Heart right ventricle (tissue), 16 donors: ENCODE measurements at regions not wholly inside any gene's neighbourhood (a gene's known extent, or its start where the extent isn't known, plus 50 kb on each side); places are given as distances from the start of the nearest gene placed in this dataset.

Experiments used
- ATAC-seq, 8 donors: fragments of 200-7000 bp; cut with Tn5 transposase; one replicate each; pipeline ENCODE4 v1.9.1; 2020; ENCODE audit warnings: mild to moderate bottlenecking in 8 of 8, moderate library complexity in 8 of 8, moderate number of reproducible peaks in 1 of 8
- DNase-seq, 2 donors: peaks; one replicate each; pipeline ENCODE4 v3.0.0-alpha.2; 2020
- H3K27ac ChIP-seq, 10 donors: fragments of 200-600 bp; sonication (generic) in 2 of 10; one replicate each; pipeline versions ENCODE4 v1.5.0 to v1.8.0; 2020 to 2022; ENCODE audit warnings: mild to moderate bottlenecking in 3 of 10
- H3K27me3 ChIP-seq, 7 donors: fragments of 200-600 bp; one replicate each; pipeline ENCODE4 v1.8.0; 2021 to 2022; ENCODE audit warnings: mild to moderate bottlenecking in 2 of 7
- H3K36me3 ChIP-seq, 9 donors: fragments of 200-600 bp; sonication (generic) in 1 of 9; one replicate each; pipeline versions ENCODE4 v1.5.0 to v1.8.0; 2020 to 2022; ENCODE audit warnings: mild to moderate bottlenecking in 2 of 9
- H3K4me1 ChIP-seq, 9 donors: fragments of 200-600 bp; sonication (generic) in 1 of 9; one replicate each; pipeline versions ENCODE4 v1.5.0 to v1.8.0; 2020 to 2022; ENCODE audit warnings: mild to moderate bottlenecking in 4 of 9
- H3K4me3 ChIP-seq, 10 donors: fragments of 200-600 bp; sonication (generic) in 2 of 10; one replicate each; pipeline versions ENCODE4 v1.5.0 to v1.8.0; 2020 to 2022; ENCODE audit warnings: mild to moderate bottlenecking in 7 of 10, moderate library complexity in 2 of 10
- H3K9me3 ChIP-seq, 11 donors: fragments of 200-600 bp in 10 of 11; sonication (generic) in 2 of 11; one replicate each; pipeline versions ENCODE4 v1.5.0 to v1.8.0; 2013 to 2022; ENCODE audit warnings: mild to moderate bottlenecking in 2 of 11, control low read depth in 1 of 11, moderate library complexity in 1 of 11
- WGBS, 2 donors: extraction: QIAGEN DNeasy Blood & Tissue Kit; methylation state at CpG; one replicate each; pipeline ENCODE4 v1.1.7; 2013; ENCODE audit warnings: inconsistent platforms in 1 of 2; 5-methylcytosine and 5-hydroxymethylcytosine counted together
- intact Hi-C, 10 donors: fragments of 100-400 bp; cut with DNase I; formaldehyde crosslinking; loops; one replicate each; pipeline versions ENCODE4 v1.11.1 to v1.14.2; 2022
- TF ChIP-seq, protein P1 (sequence below), 9 donors: fragments of 200-600 bp; sonication (generic) in 2 of 9; IDR thresholded peaks; one replicate each; pipeline versions ENCODE4 v1.5.0 to v1.8.0; 2021 to 2022; ENCODE audit warnings: antibody characterized with exemption in 9 of 9, mild to moderate bottlenecking in 5 of 9, moderate library complexity in 1 of 9
- donor health status: Arrhythmogenic right ventricular cardiomyopathy.
- donor health status: ischemic (EF 13 %, LVEDD 7.1; RV severe dilation, severe dysfunction).
- donor health status: healthy with polysubstance abuse.
- donor health status: DM: no; HTN: yes; CAD: no.
- donor health status: DM: no; HTN: no; CAD: no.
- donor health status: ischemic (EF 25% LVEDD 6.9; RV normal size, moderate dysfunction).
- donor health status: ischemic (EF 25% LVEDD 5.7; RV mildly dilated, moderate dysfunction).
- donor health status: healthy.
- donor health status: DM: yes; HTN: yes; CAD: no.
- donor health status: Ischemic cardiomyopathy.
- donor health status: ischemic (EF 35%, LVEDD 5.7; RV mildly dilated, moderate dysfunction).
- donor health status: nonischemic (EF 11% LVEDD 7.7; RV severe dilation, severe dysfunction).
- donor health status: DM: yes; HTN: yes; CAD: no.
- donor health status: PGD.
- donor health status: ischemic (EF 29% LVEDD 5.4; RV normal size, mild dysfunction).
- donor health status: nonischemic (EF 23%, LVEDD 6.1; RV moderate dilation, normal function).

GRCh38 chr5:61277190-61277589 lies 54.9 kb upstream of the ZSWIM6 start:
- DNase-seq (peak in 1 of 2 donors; percentile 20), ATAC-seq (peak in 6 of 8 donors; percentile 30 to 74 (median 64))
- peaks cover 0 to 76% (median 6%) of the 10 kb centered on the region in 9 donors for H3K4me1 ChIP-seq
- H3K27ac ChIP-seq: peak overlapping the region in 3 of 10 donors; percentile 5 to 88 (median 53)
- 31 to 32% methylated on average over 2 of the region's 2 CpGs for WGBS, 2 donors
- H3K9me3 ChIP-seq: no peaks in the 10 kb centered on the region
- H3K27me3 ChIP-seq: no peaks in the 10 kb centered on the region
- H3K4me3 ChIP-seq: peak overlapping the region in 5 of 10 donors; percentile 8 to 28 (median 19)
- H3K36me3 ChIP-seq: no peaks in the 10 kb centered on the region
- TF ChIP-seq, protein P1, sequence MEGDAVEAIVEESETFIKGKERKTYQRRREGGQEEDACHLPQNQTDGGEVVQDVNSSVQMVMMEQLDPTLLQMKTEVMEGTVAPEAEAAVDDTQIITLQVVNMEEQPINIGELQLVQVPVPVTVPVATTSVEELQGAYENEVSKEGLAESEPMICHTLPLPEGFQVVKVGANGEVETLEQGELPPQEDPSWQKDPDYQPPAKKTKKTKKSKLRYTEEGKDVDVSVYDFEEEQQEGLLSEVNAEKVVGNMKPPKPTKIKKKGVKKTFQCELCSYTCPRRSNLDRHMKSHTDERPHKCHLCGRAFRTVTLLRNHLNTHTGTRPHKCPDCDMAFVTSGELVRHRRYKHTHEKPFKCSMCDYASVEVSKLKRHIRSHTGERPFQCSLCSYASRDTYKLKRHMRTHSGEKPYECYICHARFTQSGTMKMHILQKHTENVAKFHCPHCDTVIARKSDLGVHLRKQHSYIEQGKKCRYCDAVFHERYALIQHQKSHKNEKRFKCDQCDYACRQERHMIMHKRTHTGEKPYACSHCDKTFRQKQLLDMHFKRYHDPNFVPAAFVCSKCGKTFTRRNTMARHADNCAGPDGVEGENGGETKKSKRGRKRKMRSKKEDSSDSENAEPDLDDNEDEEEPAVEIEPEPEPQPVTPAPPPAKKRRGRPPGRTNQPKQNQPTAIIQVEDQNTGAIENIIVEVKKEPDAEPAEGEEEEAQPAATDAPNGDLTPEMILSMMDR (IDR thresholded peaks at IDR 0.05): peak in 6 of 9 donors; percentile 21 to 57 (median 38)
- intact Hi-C loops: loop anchor here in 3 of 10 donors (5.0 to 10.0 kb wide), 4 partner anchors 55 to 538 kb away; partner anchors contain the start of genes SMIM15 (in 1 of the 3) and ZSWIM6 (in 1 of the 3)

DNA sequence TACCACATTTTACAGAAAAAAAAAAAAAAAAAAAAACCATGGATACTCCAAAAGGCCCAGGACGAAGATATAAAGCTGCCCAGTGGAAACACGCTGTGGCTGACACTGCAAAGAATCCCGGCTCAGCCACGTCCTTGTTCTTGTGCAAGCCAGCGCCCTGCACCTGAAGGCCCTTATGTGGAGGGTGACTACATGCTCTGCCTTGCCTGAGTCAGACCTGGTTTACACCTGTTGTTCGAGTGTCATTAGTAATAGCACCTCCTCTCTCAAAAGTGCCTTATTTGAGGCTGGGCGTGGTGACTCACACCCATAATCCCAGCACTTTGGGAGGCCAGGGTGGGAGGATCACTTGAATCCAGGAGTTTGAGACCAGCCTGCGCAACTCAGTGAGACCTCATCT lies 54.3 kb upstream of the ZSWIM6 start:
- peak overlapping the region in 3 of 10 donors; percentile 5 to 88 (median 53) for H3K27ac ChIP-seq
- intact Hi-C loops: loop anchor here in 3 of 10 donors (5.0 to 10.0 kb wide), 4 partner anchors 55 to 537 kb away; partner anchors contain the start of genes SMIM15 (in 1 of the 3) and ZSWIM6 (in 1 of the 3)
- peaks cover 0 to 76% (median 6%) of the 10 kb centered on the region in 9 donors for H3K4me1 ChIP-seq
- ATAC-seq: no peak
- WGBS, 2 donors: 97 to 99% methylated on average over 8 of the region's 8 CpGs
- peak overlapping the region in 1 of 10 donors; percentile 19 for H3K4me3 ChIP-seq
- no peaks in the 10 kb centered on the region for H3K36me3 ChIP-seq
- TF ChIP-seq, protein P1 (IDR thresholded peaks at IDR 0.05): no peak
- no peak for DNase-seq
- no peaks in the 10 kb centered on the region for H3K27me3 ChIP-seq
- no peaks in the 10 kb centered on the region for H3K9me3 ChIP-seq

GRCh38 chr5:61279725-61280124 lies 52.3 kb upstream of the ZSWIM6 start:
- peaks cover 0 to 57% (median 6%) of the 10 kb centered on the region in 9 donors for H3K4me1 ChIP-seq
- intact Hi-C loops: loop anchor here in 3 of 10 donors (5.0 to 10.0 kb wide), 4 partner anchors 53 to 535 kb away; partner anchors contain the start of genes SMIM15 (in 1 of the 3) and ZSWIM6 (in 1 of the 3)
- H3K27ac ChIP-seq: no peak overlapping the region
- no peaks in the 10 kb centered on the region for H3K36me3 ChIP-seq
- DNase-seq: no peak
- no peak for ATAC-seq
- H3K27me3 ChIP-seq: no peaks in the 10 kb centered on the region
- 30 to 45% methylated on average over 2 of the region's 2 CpGs for WGBS, 2 donors
- no peaks in the 10 kb centered on the region for H3K9me3 ChIP-seq
- H3K4me3 ChIP-seq: no peak overlapping the region
- TF ChIP-seq, protein P1 (IDR thresholded peaks at IDR 0.05): no peak

GRCh38 chr5:61280205-61280604 lies 51.9 kb upstream of the ZSWIM6 start:
- no peaks in the 10 kb centered on the region for H3K27me3 ChIP-seq
- ATAC-seq: peak in 7 of 8 donors; percentile 45 to 92 (median 80)
- intact Hi-C loops: no loop called here
- H3K27ac ChIP-seq: peak overlapping the region in 1 of 10 donors; percentile 40
- H3K9me3 ChIP-seq: no peaks in the 10 kb centered on the region
- no peaks in the 10 kb centered on the region for H3K36me3 ChIP-seq
- no peak overlapping the region for H3K4me3 ChIP-seq
- peak in 1 of 2 donors; percentile 66 for DNase-seq
- H3K4me1 ChIP-seq: peaks cover 0 to 52% (median 6%) of the 10 kb centered on the region in 9 donors
- TF ChIP-seq, protein P1 (IDR thresholded peaks at IDR 0.05): no peak
